ENCODE measurements at regions not wholly inside any gene's neighbourhood (a gene's known extent, or its start where the extent isn't known, plus 50 kb on each side); places are given as distances from the start of the nearest gene placed in this dataset.

DNA sequence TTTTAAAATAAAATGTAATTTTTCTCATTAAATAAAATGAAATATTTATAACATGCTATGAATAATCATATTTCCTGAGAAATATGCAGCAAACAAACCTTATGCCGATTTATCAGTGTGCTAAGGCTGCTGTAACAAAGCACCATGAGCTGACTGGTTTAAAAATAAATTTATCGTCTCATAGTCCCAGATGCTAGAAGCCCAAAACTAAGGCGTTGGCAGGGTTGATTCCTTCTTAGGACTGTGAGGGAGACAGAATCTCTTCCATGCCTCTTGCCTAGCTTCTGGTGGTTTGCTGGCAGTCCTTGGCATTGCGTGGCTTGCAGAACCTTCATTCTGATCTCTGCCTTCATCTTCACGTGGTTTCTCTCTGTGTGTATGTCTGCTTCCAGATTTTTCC lies 740.3 kb downstream of the OTOL1 start:
- H3K4me3 ChIP-seq (ENCODE audit: low read depth, low read length), result no peak overlapping the region
- H3K36me3 ChIP-seq (ENCODE audit: control insufficient read depth, insufficient read depth, low read length), result no peaks in the 10 kb centered on the region
- H3K4me1 Mint-ChIP-seq (ENCODE audit: low read depth, unreplicated experiment), result no peaks in the 10 kb centered on the region
- no peak for TF ChIP-seq CTCF (IDR thresholded peaks at IDR 0.05; ENCODE audit: insufficient read depth in 1 of 2, low read depth in 1 of 2, low read length in 1 of 2, severe bottlenecking in 1 of 2, unreplicated experiment in 1 of 2)
- no peaks in the 10 kb centered on the region for H3K9me3 Mint-ChIP-seq (ENCODE audit: unreplicated experiment)
- H3K27ac Mint-ChIP-seq (ENCODE audit: unreplicated experiment), result no peak overlapping the region
- ChIA-PET POLR2A (no interaction called here), CTCF (no interaction called here)
- no peaks in the 10 kb centered on the region for H3K36me3 Mint-ChIP-seq (ENCODE audit: insufficient read depth, unreplicated experiment)
- BruUV-seq (replicated peaks), result no TSS peak
- H3K9me3 ChIP-seq, result no peaks in the 10 kb centered on the region
- H3K4me1 ChIP-seq, result no peaks in the 10 kb centered on the region
- H3K27me3 ChIP-seq (replicated peaks; ENCODE audit: control insufficient read depth, insufficient read depth, low read length), result no peaks in the 10 kb centered on the region
- intact Hi-C loops (cut with micrococcal nuclease; ENCODE audit: unreplicated experiment), result no loop called here
- DNase-seq, result no peak
- H3K4me3 Mint-ChIP-seq (ENCODE audit: unreplicated experiment), result no peak overlapping the region
- H3K27me3 Mint-ChIP-seq (ENCODE audit: insufficient read depth, unreplicated experiment), result peaks cover 4% of the 10 kb centered on the region

DNA sequence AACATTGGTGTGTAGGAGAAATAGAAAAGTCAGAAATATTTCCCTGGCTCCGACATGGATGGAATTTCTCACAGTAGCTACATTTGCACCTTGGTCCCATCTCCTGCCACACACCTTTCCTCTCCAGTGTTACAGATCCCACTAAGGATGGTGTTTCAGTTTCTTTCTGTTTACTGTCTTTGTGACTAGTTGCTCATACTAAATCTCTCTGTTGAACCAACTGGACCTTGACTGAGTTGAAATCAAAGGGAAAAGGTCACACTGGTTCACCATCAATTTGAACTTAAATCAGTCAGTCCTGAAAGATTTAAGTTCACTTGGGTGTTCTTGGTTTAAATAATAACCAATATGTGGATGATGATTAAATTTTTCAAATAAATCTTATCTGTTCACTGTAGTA lies 754.2 kb downstream of the OTOL1 start:
- peaks cover 3% of the 10 kb centered on the region for H3K27me3 Mint-ChIP-seq (ENCODE audit: insufficient read depth, unreplicated experiment)
- Histone ChIP-seq H3K4me3 (ENCODE audit: low read depth, low read length) (no peak overlapping the region), H3K9me3 (no peaks in the 10 kb centered on the region), H3K4me1 (no peaks in the 10 kb centered on the region), H3K36me3 (ENCODE audit: control insufficient read depth, insufficient read depth, low read length) (no peaks in the 10 kb centered on the region), H3K27me3 (replicated peaks; ENCODE audit: control insufficient read depth, insufficient read depth, low read length) (no peaks in the 10 kb centered on the region)
- H3K9me3 Mint-ChIP-seq (ENCODE audit: unreplicated experiment), result no peaks in the 10 kb centered on the region
- no peak for TF ChIP-seq CTCF (IDR thresholded peaks at IDR 0.05; ENCODE audit: insufficient read depth in 1 of 2, low read depth in 1 of 2, low read length in 1 of 2, severe bottlenecking in 1 of 2, unreplicated experiment in 1 of 2)
- H3K36me3 Mint-ChIP-seq (ENCODE audit: insufficient read depth, unreplicated experiment), result no peaks in the 10 kb centered on the region
- intact Hi-C loops (cut with micrococcal nuclease; ENCODE audit: unreplicated experiment), result no loop called here
- no peaks in the 10 kb centered on the region for H3K4me1 Mint-ChIP-seq (ENCODE audit: low read depth, unreplicated experiment)
- CTCF ChIA-PET, result no interaction called here
- H3K4me3 Mint-ChIP-seq (ENCODE audit: unreplicated experiment), result no peak overlapping the region
- POLR2A ChIA-PET, result no interaction called here
- no TSS peak for BruUV-seq (replicated peaks)
- no peak for DNase-seq
- no peak overlapping the region for H3K27ac Mint-ChIP-seq (ENCODE audit: unreplicated experiment)

DNA sequence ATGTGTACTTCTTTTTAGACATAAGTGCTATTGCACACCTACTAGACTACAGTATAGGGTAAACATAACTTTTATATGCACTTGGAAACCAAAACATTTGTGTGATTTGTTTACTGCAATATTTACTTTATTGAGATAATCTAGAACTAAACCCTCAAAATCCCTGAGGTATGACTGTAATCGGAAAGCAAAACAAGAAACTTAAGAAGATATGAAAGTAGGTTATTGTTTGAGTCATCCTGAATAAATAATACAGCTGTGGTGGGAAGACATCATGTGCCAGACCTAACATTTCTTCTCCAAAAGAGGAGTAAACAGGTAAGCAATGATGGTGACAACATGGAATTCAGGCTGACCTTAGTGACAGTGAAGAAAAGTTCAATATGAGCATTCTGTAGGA lies 765.5 kb downstream of the OTOL1 start:
- no peaks in the 10 kb centered on the region for H3K9me3 Mint-ChIP-seq (ENCODE audit: unreplicated experiment)
- Histone ChIP-seq H3K36me3 (ENCODE audit: control insufficient read depth, insufficient read depth, low read length) (no peaks in the 10 kb centered on the region), H3K9me3 (no peaks in the 10 kb centered on the region), H3K4me3 (ENCODE audit: low read depth, low read length) (no peak overlapping the region), H3K27me3 (replicated peaks; ENCODE audit: control insufficient read depth, insufficient read depth, low read length) (no peaks in the 10 kb centered on the region), H3K4me1 (no peaks in the 10 kb centered on the region)
- no peak overlapping the region for H3K4me3 Mint-ChIP-seq (ENCODE audit: unreplicated experiment)
- no peak overlapping the region for H3K27ac Mint-ChIP-seq (ENCODE audit: unreplicated experiment)
- H3K4me1 Mint-ChIP-seq (ENCODE audit: low read depth, unreplicated experiment), result no peaks in the 10 kb centered on the region
- intact Hi-C loops (cut with micrococcal nuclease; ENCODE audit: unreplicated experiment), result no loop called here
- H3K27me3 Mint-ChIP-seq (ENCODE audit: insufficient read depth, unreplicated experiment), result peaks cover 4% of the 10 kb centered on the region
- no peak for DNase-seq
- TF ChIP-seq CTCF (IDR thresholded peaks at IDR 0.05; ENCODE audit: insufficient read depth in 1 of 2, low read depth in 1 of 2, low read length in 1 of 2, severe bottlenecking in 1 of 2, unreplicated experiment in 1 of 2), result no peak
- CTCF ChIA-PET, result no interaction called here
- no peaks in the 10 kb centered on the region for H3K36me3 Mint-ChIP-seq (ENCODE audit: insufficient read depth, unreplicated experiment)
- POLR2A ChIA-PET, result no interaction called here
- no TSS peak for BruUV-seq (replicated peaks)
